ENCODE measurements at regions not wholly inside any gene's neighbourhood (a gene's known extent, or its start where the extent isn't known, plus 50 kb on each side); places are given as distances from the start of the nearest gene placed in this dataset.
"Not testable (repeated sequence)": the region's sequence is repeated elsewhere in the genome, so short reads cannot be mapped to it uniquely, and the experiment has no call there.

- H3K4me3 Mint-ChIP-seq, POLR2A ChIA-PET, H3K27me3 Mint-ChIP-seq: not testable (repeated sequence)
These were observed 707.2 kb upstream of the TPTE start for GRCh38 chr21:9813894-9814814.

GRCh38 chr21:9815181-9815789 is 706.1 kb upstream of the TPTE start:
- H3K4me1 Mint-ChIP-seq; H3K27me3 Mint-ChIP-seq; CTCF ChIA-PET; H3K4me3 Mint-ChIP-seq; POLR2A ChIA-PET; H3K36me3 Mint-ChIP-seq (ENCODE audit: low read depth); H3K27ac Mint-ChIP-seq; DNase-seq; H3K9me3 Mint-ChIP-seq: not testable (repeated sequence)

More at GRCh38 chr21:9813894-9814814, 707.2 kb upstream of the TPTE start:
- H3K4me1 Mint-ChIP-seq; H3K36me3 Mint-ChIP-seq (ENCODE audit: low read depth); CTCF ChIA-PET; H3K27ac Mint-ChIP-seq; H3K9me3 Mint-ChIP-seq: not testable (repeated sequence)
- DNase-seq: peak; percentile 20

DNA sequence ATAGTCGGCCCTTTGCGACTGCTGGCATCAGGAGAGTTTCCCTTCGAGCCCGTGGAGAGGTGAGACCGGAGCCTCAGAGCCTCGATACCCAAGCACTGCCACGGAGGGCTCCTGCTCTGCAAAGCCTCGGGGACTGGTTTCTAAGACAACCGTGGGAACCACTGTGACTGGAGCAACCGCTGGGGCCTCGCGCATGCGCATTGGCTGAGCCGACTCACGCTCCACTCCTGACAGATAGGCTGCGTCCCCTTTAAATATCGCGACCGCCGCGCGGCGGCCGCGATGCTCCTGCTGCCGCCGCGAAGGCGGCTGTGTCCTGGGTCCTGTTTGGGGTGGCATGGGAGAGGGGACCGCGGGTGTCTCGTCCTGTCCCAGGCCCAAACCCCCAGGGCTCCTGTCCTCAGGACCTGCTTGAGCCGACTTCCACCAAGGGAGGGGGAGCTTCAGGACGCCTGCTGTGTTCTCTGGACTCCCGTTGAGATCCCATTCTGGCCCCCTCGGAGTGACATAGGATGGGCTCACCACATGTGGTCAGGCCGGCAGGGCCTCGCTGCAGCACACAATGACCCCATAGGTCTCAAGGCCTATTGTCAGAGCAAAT is 704.5 kb upstream of the TPTE start:
- POLR2A ChIA-PET; H3K9me3 Mint-ChIP-seq; CTCF ChIA-PET; H3K27me3 Mint-ChIP-seq; H3K27ac Mint-ChIP-seq; H3K36me3 Mint-ChIP-seq (ENCODE audit: low read depth); DNase-seq; H3K4me3 Mint-ChIP-seq; H3K4me1 Mint-ChIP-seq: not testable (repeated sequence)

GRCh38 chr21:9817841-9818441 is 703.4 kb upstream of the TPTE start:
- H3K27ac Mint-ChIP-seq; POLR2A ChIA-PET; CTCF ChIA-PET; H3K9me3 Mint-ChIP-seq; H3K36me3 Mint-ChIP-seq (ENCODE audit: low read depth); H3K4me3 Mint-ChIP-seq; H3K27me3 Mint-ChIP-seq; H3K4me1 Mint-ChIP-seq; DNase-seq: not testable (repeated sequence)

- POLR2A ChIA-PET: not testable (repeated sequence)
These were observed 701.7 kb upstream of the TPTE start for GRCh38 chr21:9819549-9820192.

GRCh38 chr21:9820579-9820978 is 700.8 kb upstream of the TPTE start:
- H3K4me3 Mint-ChIP-seq; POLR2A ChIA-PET; H3K36me3 Mint-ChIP-seq (ENCODE audit: low read depth); H3K4me1 Mint-ChIP-seq; CTCF ChIA-PET; H3K27me3 Mint-ChIP-seq; DNase-seq; H3K9me3 Mint-ChIP-seq; H3K27ac Mint-ChIP-seq: not testable (repeated sequence)

More at GRCh38 chr21:9819549-9820192, 701.7 kb upstream of the TPTE start:
- H3K4me1 Mint-ChIP-seq; DNase-seq; H3K4me3 Mint-ChIP-seq; CTCF ChIA-PET; H3K27ac Mint-ChIP-seq; H3K27me3 Mint-ChIP-seq; H3K9me3 Mint-ChIP-seq; H3K36me3 Mint-ChIP-seq (ENCODE audit: low read depth): not testable (repeated sequence)

- H3K9me3 Mint-ChIP-seq; H3K4me3 Mint-ChIP-seq; H3K36me3 Mint-ChIP-seq (ENCODE audit: low read depth); H3K27ac Mint-ChIP-seq; CTCF ChIA-PET; H3K27me3 Mint-ChIP-seq; POLR2A ChIA-PET; H3K4me1 Mint-ChIP-seq; DNase-seq: not testable (repeated sequence)
These were observed 699.9 kb upstream of the TPTE start for GRCh38 chr21:9821472-9821871.

DNA sequence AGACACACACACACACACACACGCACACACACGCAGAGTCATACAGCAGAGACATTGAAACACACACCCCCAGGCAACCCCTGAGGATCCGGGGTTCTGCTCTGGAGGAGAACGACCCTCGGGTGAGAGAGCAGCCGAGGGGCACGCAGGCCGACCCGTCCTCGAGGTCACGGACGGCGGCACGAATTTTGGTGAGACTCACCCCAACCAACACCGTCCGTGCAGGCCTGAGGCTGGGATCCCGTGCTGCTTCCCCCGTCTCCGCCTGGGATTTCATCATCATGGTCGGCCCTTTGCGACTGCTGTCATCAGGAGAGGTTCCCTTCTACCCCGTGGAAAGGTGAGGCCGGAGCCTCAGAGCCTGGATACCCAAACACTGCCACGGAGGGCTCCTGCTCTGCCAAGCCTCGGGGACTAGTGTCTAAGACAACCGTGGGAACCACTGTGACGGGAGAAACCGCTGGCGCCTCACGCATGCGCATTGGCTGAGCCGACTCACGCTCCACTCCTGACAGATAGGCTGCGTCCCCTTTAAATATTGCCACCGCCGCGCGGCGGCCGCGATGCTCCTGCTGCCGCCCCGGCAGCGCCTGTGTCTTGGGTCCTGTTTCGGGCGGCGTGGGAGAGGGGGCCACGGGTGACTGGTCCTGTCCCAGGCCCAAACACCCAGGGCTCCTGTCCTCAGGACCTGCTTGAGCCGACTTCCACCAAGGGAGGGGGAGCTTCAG is 699.1 kb upstream of the TPTE start:
- DNase-seq; H3K27me3 Mint-ChIP-seq; H3K4me3 Mint-ChIP-seq; H3K9me3 Mint-ChIP-seq; POLR2A ChIA-PET; H3K4me1 Mint-ChIP-seq; H3K27ac Mint-ChIP-seq; CTCF ChIA-PET; H3K36me3 Mint-ChIP-seq (ENCODE audit: low read depth): not testable (repeated sequence)

GRCh38 chr21:9823197-9824157 is 697.9 kb upstream of the TPTE start:
- POLR2A ChIA-PET: not testable (repeated sequence)

GRCh38 chr21:9830801-9831200 is 690.6 kb upstream of the TPTE start:
- H3K4me3 Mint-ChIP-seq; H3K27ac Mint-ChIP-seq; H3K9me3 Mint-ChIP-seq; H3K36me3 Mint-ChIP-seq (ENCODE audit: low read depth); DNase-seq; H3K27me3 Mint-ChIP-seq; CTCF ChIA-PET; POLR2A ChIA-PET; H3K4me1 Mint-ChIP-seq: not testable (repeated sequence)

More at GRCh38 chr21:9823197-9824157, 697.9 kb upstream of the TPTE start:
- H3K4me3 Mint-ChIP-seq; H3K27me3 Mint-ChIP-seq; H3K9me3 Mint-ChIP-seq; DNase-seq; H3K4me1 Mint-ChIP-seq; H3K27ac Mint-ChIP-seq; CTCF ChIA-PET; H3K36me3 Mint-ChIP-seq (ENCODE audit: low read depth): not testable (repeated sequence)

- H3K4me1 Mint-ChIP-seq; DNase-seq; CTCF ChIA-PET; H3K9me3 Mint-ChIP-seq; POLR2A ChIA-PET; H3K36me3 Mint-ChIP-seq (ENCODE audit: low read depth); H3K4me3 Mint-ChIP-seq; H3K27me3 Mint-ChIP-seq; H3K27ac Mint-ChIP-seq: not testable (repeated sequence)
These were observed 688.6 kb upstream of the TPTE start for GRCh38 chr21:9832751-9833150.

- H3K4me3 Mint-ChIP-seq; CTCF ChIA-PET; DNase-seq; H3K27ac Mint-ChIP-seq; H3K36me3 Mint-ChIP-seq (ENCODE audit: low read depth); H3K27me3 Mint-ChIP-seq; POLR2A ChIA-PET; H3K4me1 Mint-ChIP-seq: not testable (repeated sequence)
- H3K9me3 Mint-ChIP-seq: peaks cover 18% of the 10 kb centered on the region
These were observed 684.8 kb upstream of the TPTE start for GRCh38 chr21:9836547-9836946.
